Spleen (tissue), 11 donors: ENCODE measurements at regions not wholly inside any gene's neighbourhood (a gene's known extent, or its start where the extent isn't known, plus 50 kb on each side); places are given as distances from the start of the nearest gene placed in this dataset.

Experiments used
- DNase-seq: peaks from one replicate; pipeline ENCODE4 v3.0.0-alpha.2; 2020
- H3K27ac ChIP-seq, 8 donors: fragments of 200-600 bp; sonication (generic) in 7 of 8; 1 replicate in 4 of 8; 2 replicates in 4 of 8; pipeline versions ENCODE4 v1.5.0 to v1.8.0; 2016 to 2021; ENCODE audit warnings: inconsistent platforms in 4 of 8, mild to moderate bottlenecking in 4 of 8, moderate library complexity in 1 of 8
- H3K27me3 ChIP-seq, 7 donors: fragments of 200-600 bp; sonication (generic) in 6 of 7; replicated peaks in 1 of 7; 1 replicate in 4 of 7; 2 replicates in 3 of 7; pipeline versions ENCODE4 v1.5.0 to v1.8.0; 2016 to 2021; ENCODE audit warnings: inconsistent platforms in 3 of 7, mild to moderate bottlenecking in 1 of 7
- H3K36me3 ChIP-seq, 6 donors: fragments of 200-600 bp; sonication (generic) in 5 of 6; 1 replicate in 4 of 6; 2 replicates in 2 of 6; pipeline versions ENCODE4 v1.5.0 to v1.8.0; 2016 to 2021; ENCODE audit warnings: inconsistent platforms in 2 of 6
- H3K4me1 ChIP-seq, 6 donors: fragments of 200-600 bp; sonication (generic) in 5 of 6; 1 replicate in 3 of 6; 2 replicates in 3 of 6; pipeline versions ENCODE4 v1.5.0 to v1.8.0; 2016 to 2021; ENCODE audit warnings: inconsistent platforms in 3 of 6
- H3K4me3 ChIP-seq, 8 donors: fragments of 200-600 bp; sonication (generic) in 7 of 8; 1 replicate in 4 of 8; 2 replicates in 4 of 8; pipeline versions ENCODE4 v1.5.0 to v1.8.0; 2016 to 2021; ENCODE audit warnings: inconsistent platforms in 4 of 8, mild to moderate bottlenecking in 4 of 8, moderate library complexity in 2 of 8
- H3K9me3 ChIP-seq, 8 donors: fragments of 200-600 bp; sonication (generic) in 7 of 8; 1 replicate in 4 of 8; 2 replicates in 4 of 8; pipeline versions ENCODE4 v1.5.0 to v1.8.0; 2016 to 2021; ENCODE audit warnings: inconsistent platforms in 4 of 8
- CTCF ChIP-seq, 11 experiments: fragments of 200-600 bp in 7 of 11; fragments of 450-650 bp in 4 of 11; sonication (generic) in 4 of 11; IDR thresholded peaks in 8 of 11; conservative IDR thresholded peaks in 3 of 11; 1 replicate in 7 of 11; 2 replicates in 4 of 11; pipeline versions ENCODE4 v1.4.0 to v1.8.0; 2016 to 2021; ENCODE audit warnings: antibody characterized with exemption in 11 of 11, inconsistent platforms in 4 of 11, mild to moderate bottlenecking in 1 of 11
- POLR2A ChIP-seq, 3 donors: fragments of 450-650 bp; IDR thresholded peaks; one replicate each; pipeline ENCODE4 v1.5.1; 2017; ENCODE audit warnings: antibody characterized with exemption in 3 of 3, mild to moderate bottlenecking in 1 of 3
- POLR2AphosphoS5 ChIP-seq, 3 donors: sonication (generic); formaldehyde crosslinking; IDR thresholded peaks; one replicate each; pipeline ENCODE4 v1.5.1; 2017; ENCODE audit warnings: antibody characterized with exemption in 3 of 3
- WGBS, 5 donors: extraction: QIAGEN DNeasy Blood & Tissue Kit in 3 of 5; methylation state at CpG; one replicate each; pipeline versions ENCODE4 v1.1.5 to v1.1.7; 2013 to 2018; 5-methylcytosine and 5-hydroxymethylcytosine counted together
- intact Hi-C: fragments of 100-400 bp; cut with DNase I; formaldehyde crosslinking; loops from one replicate; pipeline ENCODE4 v1.15.0; 2023; ENCODE audit warnings: low total_unique reads
- donor health status: healthy with polysubstance abuse.
- donor health status: DM: no; HTN: no; CAD: no; lungs with moderate emphysema.
- donor health status: DM: no; HTN: no; CAD: no.
- donor health status: Bipolar disorder and iron deficiency.
- donor health status: healthy.
- donor health status: DM: no; HTN: no; CAD: no.
- donor health status: DM: yes; HTN: yes; CAD: no.

GRCh38 chr10:20631229-20631628 is 265.9 kb downstream of the NEBL start:
- Histone ChIP-seq H3K27ac (no peak overlapping the region), H3K36me3 (no peaks in the 10 kb centered on the region), H3K27me3 (no peaks in the 10 kb centered on the region), H3K4me1 (no peaks in the 10 kb centered on the region), H3K9me3 (peaks cover 0 to under 1% (median 0%) of the 10 kb centered on the region in 8 donors), H3K4me3 (no peak overlapping the region)
- WGBS, 5 donors, result 85 to 100% (median 96%) methylated on average over 1 of the region's 1 CpG
- TF ChIP-seq CTCF (IDR thresholded peaks at IDR 0.05 in 8 of 11, conservative IDR thresholded peaks at IDR 0.05 in 3 of 11), result no peak
- no peak for TF ChIP-seq POLR2AphosphoS5 (IDR thresholded peaks at IDR 0.05)
- TF ChIP-seq POLR2A (IDR thresholded peaks at IDR 0.05), result no peak
- no peak for DNase-seq
- intact Hi-C loops, result no loop called here

GRCh38 chr10:20630092-20630643 is 266.9 kb downstream of the NEBL start:
- TF ChIP-seq CTCF (IDR thresholded peaks at IDR 0.05 in 8 of 11, conservative IDR thresholded peaks at IDR 0.05 in 3 of 11), result no peak
- no peak for TF ChIP-seq POLR2AphosphoS5 (IDR thresholded peaks at IDR 0.05)
- no peak for TF ChIP-seq POLR2A (IDR thresholded peaks at IDR 0.05)
- Histone ChIP-seq H3K9me3 (peaks cover 0 to 4% (median 0%) of the 10 kb centered on the region in 8 donors), H3K36me3 (no peaks in the 10 kb centered on the region), H3K27ac (no peak overlapping the region), H3K4me1 (no peaks in the 10 kb centered on the region), H3K4me3 (no peak overlapping the region), H3K27me3 (no peaks in the 10 kb centered on the region)
- no peak for DNase-seq
- WGBS, 5 donors, result 72 to 92% (median 83%) methylated on average over 1 of the region's 1 CpG
- intact Hi-C loops, result no loop called here

GRCh38 chr10:20627946-20628507 is 269.1 kb downstream of the NEBL start:
- Histone ChIP-seq H3K27me3 (no peaks in the 10 kb centered on the region), H3K27ac (no peak overlapping the region), H3K36me3 (no peaks in the 10 kb centered on the region), H3K4me1 (no peaks in the 10 kb centered on the region), H3K9me3 (peaks cover 0 to 4% (median 0%) of the 10 kb centered on the region in 8 donors), H3K4me3 (no peak overlapping the region)
- TF ChIP-seq POLR2AphosphoS5 (IDR thresholded peaks at IDR 0.05) (no peak), POLR2A (IDR thresholded peaks at IDR 0.05) (no peak), CTCF (IDR thresholded peaks at IDR 0.05 in 8 of 11, conservative IDR thresholded peaks at IDR 0.05 in 3 of 11) (no peak)
- WGBS, 5 donors, result 78 to 91% (median 85%) methylated on average over 3 of the region's 3 CpGs
- no peak for DNase-seq
- intact Hi-C loops, result no loop called here

- H3K27me3 ChIP-seq, result no peaks in the 10 kb centered on the region
- H3K9me3 ChIP-seq, result peaks cover 0 to 4% (median 0%) of the 10 kb centered on the region in 8 donors
- TF ChIP-seq POLR2AphosphoS5 (IDR thresholded peaks at IDR 0.05) (no peak), CTCF (IDR thresholded peaks at IDR 0.05 in 8 of 11, conservative IDR thresholded peaks at IDR 0.05 in 3 of 11) (no peak), POLR2A (IDR thresholded peaks at IDR 0.05) (no peak)
- H3K27ac ChIP-seq, result no peak overlapping the region
- H3K4me1 ChIP-seq, result no peaks in the 10 kb centered on the region
- no peak for DNase-seq
- no peaks in the 10 kb centered on the region for H3K36me3 ChIP-seq
- no peak overlapping the region for H3K4me3 ChIP-seq
- 55 to 74% (median 60%) methylated on average over 1 of the region's 1 CpG for WGBS, 5 donors
- intact Hi-C loops, result no loop called here
Measured at GRCh38 chr10:20627087-20627486, 270.0 kb downstream of the NEBL start.
